Astrocyte of the spinal cord (primary cell): ENCODE measurements at regions not wholly inside any gene's neighbourhood (a gene's known extent, or its start where the extent isn't known, plus 50 kb on each side); places are given as distances from the start of the nearest gene placed in this dataset.

Experiments
- DNase-seq: peaks from one replicate; pipeline ENCODE4 v3.0.0; 2011; ENCODE audit warnings: low read depth, low spot score
- H3K4me3 ChIP-seq: 2 replicates; pipeline ENCODE4 v1.5.1; 2011; ENCODE audit warnings: low read depth, mild to moderate bottlenecking, low read length, moderate library complexity
- in situ Hi-C: cut with HindIII; loops from 2 replicates; pipeline ENCODE4 v1.10.0; 2017; ENCODE audit warnings: low sequenced_read_pairs
- TF ChIP-seq, protein P1 (sequence below): IDR thresholded peaks from 2 replicates; pipeline ENCODE4 v1.5.1; 2012; ENCODE audit warnings: low read depth, mild to moderate bottlenecking, low read length, inconsistent platforms

DNA sequence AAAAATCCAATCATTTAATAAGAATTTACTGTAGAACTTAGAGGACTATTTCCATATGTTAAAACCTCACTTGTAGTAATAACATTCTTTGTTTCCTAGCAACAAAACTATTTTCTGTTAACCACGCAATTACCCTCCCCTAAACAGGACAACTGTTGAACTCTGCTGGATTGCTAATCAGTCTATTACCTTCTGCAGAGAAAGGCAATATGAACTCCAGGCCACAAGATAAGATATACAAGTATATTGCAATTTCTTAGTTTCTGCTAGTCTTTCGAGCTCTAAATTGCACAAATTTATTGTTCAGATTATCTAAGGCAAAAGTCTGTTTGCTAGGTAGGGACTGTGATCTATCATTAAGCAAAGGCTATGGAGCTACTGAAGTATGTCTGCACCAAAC is 920.1 kb upstream of the LRRN3 start:
- in situ Hi-C loops, result no loop called here

DNA sequence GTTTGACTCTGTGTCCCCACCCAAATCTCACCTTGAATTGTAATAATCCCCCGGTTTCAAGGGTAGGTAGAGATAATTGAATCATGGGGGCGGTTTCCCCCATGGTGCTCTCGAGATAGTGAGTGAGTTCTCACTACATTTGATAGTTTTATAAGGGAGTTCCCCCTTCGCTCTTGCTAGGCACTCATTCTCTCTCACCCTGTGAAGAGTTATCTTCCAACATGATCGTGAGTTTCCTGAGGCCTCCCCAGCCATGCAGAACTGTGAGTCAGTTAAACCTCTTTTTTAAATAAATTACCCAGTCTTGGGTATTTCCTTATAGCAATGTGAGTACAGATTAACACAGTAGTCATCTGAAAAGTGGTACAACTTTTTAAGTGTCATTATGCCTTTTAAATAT is 913.5 kb upstream of the LRRN3 start:
- in situ Hi-C loops, result no loop called here
- TF ChIP-seq, protein P1, sequence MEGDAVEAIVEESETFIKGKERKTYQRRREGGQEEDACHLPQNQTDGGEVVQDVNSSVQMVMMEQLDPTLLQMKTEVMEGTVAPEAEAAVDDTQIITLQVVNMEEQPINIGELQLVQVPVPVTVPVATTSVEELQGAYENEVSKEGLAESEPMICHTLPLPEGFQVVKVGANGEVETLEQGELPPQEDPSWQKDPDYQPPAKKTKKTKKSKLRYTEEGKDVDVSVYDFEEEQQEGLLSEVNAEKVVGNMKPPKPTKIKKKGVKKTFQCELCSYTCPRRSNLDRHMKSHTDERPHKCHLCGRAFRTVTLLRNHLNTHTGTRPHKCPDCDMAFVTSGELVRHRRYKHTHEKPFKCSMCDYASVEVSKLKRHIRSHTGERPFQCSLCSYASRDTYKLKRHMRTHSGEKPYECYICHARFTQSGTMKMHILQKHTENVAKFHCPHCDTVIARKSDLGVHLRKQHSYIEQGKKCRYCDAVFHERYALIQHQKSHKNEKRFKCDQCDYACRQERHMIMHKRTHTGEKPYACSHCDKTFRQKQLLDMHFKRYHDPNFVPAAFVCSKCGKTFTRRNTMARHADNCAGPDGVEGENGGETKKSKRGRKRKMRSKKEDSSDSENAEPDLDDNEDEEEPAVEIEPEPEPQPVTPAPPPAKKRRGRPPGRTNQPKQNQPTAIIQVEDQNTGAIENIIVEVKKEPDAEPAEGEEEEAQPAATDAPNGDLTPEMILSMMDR, result no peak
- H3K4me3 ChIP-seq, result no peak overlapping the region
- DNase-seq, result no peak

More for the DNA sequence above, 920.1 kb upstream of the LRRN3 start:
- no peak overlapping the region for H3K4me3 ChIP-seq
- TF ChIP-seq, protein P1, result no peak
- DNase-seq, result peak; percentile 14

DNA sequence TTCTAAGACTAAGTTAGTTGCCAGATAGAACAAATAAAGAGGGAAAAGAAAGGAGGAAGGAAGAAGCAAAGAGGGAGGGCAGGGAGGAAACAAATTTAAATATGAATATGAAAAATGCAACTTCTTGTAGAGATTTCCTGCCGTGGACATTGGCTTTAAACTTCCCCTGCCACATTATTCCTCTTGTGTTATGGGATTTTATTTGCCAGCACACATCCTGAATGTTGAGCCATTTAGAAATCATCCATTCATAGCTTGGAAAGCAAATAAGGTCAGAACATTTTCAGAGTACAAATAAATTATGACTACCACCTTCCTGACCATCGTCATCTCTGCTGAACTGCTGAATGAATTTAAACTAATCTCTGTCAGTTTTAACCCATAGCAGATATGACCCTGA is 911.9 kb upstream of the LRRN3 start:
- H3K4me3 ChIP-seq, result no peak overlapping the region
- in situ Hi-C loops, result no loop called here
- no peak for DNase-seq
- TF ChIP-seq, protein P1, result no peak

DNA sequence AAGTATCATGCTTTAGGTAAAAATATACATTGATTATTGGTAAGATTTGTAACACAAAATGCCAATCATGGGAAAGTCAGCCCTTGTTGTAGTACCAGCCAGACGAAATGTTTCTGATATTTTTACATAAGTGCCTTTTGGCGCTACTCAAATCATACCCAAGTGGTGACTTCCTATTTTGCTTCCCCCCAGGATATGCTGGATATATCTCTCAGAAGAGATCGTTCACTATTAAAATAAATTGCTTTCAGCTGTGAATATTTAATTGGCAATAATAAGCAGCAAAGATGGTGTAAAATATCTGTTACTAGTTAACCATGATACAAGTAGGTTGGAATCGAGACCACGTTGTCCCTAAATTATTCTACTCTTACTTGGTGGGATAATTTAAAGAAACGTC is 909.2 kb upstream of the LRRN3 start:
- DNase-seq, result no peak
- in situ Hi-C loops, result no loop called here
- TF ChIP-seq, protein P1, result no peak
- no peak overlapping the region for H3K4me3 ChIP-seq

DNA sequence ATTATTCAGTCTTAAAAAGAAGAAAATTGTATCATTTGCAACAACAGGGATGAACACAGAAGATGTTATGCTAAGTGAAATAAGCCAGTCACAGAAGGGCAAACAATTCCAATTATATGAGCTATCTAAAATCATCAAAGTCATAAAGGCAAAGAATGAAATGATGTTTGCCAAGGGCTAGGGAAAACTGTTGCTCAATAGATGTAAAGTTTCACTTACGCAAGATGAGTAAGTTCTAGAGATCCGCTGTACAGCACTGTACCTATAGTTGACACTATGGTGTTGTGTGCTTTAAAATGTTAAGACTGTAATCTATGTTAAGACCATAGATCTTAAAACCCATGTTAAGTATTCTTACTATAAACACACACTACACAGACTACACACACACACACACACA is 904.6 kb upstream of the LRRN3 start:
- TF ChIP-seq, protein P1, result no peak
- in situ Hi-C loops, result no loop called here
- DNase-seq, result no peak
- H3K4me3 ChIP-seq, result no peak overlapping the region

DNA sequence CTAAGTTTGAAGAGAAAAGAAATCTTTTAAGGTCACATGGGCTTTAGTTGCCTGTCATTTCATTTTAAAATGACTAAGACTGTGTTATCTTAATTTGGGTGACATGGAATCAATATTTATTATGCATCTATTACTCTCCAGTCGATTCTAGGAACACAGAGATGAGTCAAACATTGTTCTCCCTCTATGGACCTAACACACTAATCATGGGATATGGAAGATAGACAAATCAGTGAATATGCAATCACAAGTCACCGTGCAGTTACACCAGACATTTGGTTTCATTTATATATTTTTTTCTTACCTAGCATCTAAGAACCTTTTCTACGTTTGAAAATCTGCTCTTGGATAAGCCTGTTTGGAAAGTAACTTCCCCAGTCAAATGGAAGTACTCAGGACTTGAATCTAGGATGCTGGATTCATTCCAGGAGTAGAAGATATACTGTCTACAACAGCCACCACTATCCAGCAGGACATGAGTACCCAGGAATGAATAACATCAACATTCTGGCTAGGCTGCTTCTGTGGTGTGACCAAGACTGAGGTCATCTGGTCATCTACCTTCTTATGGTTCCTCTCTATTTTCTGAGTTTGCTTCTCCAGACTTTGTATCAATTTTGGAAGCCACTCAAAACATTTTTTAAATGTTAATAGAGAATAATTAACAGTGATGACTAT is 902.9 kb upstream of the LRRN3 start:
- no peak for DNase-seq
- in situ Hi-C loops, result no loop called here
- TF ChIP-seq, protein P1, result no peak
- H3K4me3 ChIP-seq, result no peak overlapping the region

DNA sequence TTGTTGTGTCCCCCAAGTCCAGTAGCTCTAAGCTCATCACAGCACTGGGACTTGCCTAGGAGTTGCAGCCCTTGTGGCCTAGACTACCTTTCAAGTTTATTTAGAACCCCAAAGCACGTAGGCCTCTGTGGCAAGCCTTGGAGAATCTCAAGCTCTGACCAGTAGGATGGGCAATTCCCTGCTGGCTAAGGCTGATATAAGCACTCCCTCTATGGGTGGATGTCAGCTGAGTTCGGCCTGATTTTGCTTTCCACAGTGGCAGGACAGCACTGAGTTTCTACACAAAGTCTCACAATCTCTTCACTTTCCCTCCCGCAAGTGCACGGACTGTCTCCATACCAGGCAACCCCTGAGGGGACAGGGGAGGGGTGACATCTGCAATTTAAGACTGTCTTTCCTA is 886.4 kb upstream of the LRRN3 start:
- TF ChIP-seq, protein P1, result peak; percentile 36

More for the DNA sequence above, 886.4 kb upstream of the LRRN3 start:
- DNase-seq, result no peak
- H3K4me3 ChIP-seq, result no peak overlapping the region
- in situ Hi-C loops, result no loop called here
